ENCODE measurements at regions not wholly inside any gene's neighbourhood (a gene's known extent, or its start where the extent isn't known, plus 50 kb on each side); places are given as distances from the start of the nearest gene placed in this dataset.

GRCh38 chr1:83527987-83528386, 470.9 kb downstream of the TTLL7 start:
- TF ChIP-seq, protein P1, sequence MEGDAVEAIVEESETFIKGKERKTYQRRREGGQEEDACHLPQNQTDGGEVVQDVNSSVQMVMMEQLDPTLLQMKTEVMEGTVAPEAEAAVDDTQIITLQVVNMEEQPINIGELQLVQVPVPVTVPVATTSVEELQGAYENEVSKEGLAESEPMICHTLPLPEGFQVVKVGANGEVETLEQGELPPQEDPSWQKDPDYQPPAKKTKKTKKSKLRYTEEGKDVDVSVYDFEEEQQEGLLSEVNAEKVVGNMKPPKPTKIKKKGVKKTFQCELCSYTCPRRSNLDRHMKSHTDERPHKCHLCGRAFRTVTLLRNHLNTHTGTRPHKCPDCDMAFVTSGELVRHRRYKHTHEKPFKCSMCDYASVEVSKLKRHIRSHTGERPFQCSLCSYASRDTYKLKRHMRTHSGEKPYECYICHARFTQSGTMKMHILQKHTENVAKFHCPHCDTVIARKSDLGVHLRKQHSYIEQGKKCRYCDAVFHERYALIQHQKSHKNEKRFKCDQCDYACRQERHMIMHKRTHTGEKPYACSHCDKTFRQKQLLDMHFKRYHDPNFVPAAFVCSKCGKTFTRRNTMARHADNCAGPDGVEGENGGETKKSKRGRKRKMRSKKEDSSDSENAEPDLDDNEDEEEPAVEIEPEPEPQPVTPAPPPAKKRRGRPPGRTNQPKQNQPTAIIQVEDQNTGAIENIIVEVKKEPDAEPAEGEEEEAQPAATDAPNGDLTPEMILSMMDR (IDR thresholded peaks at IDR 0.05; ENCODE audit: unreplicated experiment) = no peak
- H3K4me3 Mint-ChIP-seq (ENCODE audit: low read depth, unreplicated experiment) = no peak overlapping the region
- H3K27me3 Mint-ChIP-seq (ENCODE audit: unreplicated experiment) = no peaks in the 10 kb centered on the region
- intact Hi-C loops (cut with micrococcal nuclease; ENCODE audit: unreplicated experiment) = no loop called here
- H3K27ac Mint-ChIP-seq (ENCODE audit: unreplicated experiment) = no peak overlapping the region
- BruUV-seq (replicated peaks) = no TSS peak
- H3K36me3 Mint-ChIP-seq (ENCODE audit: insufficient read depth, unreplicated experiment) = no peaks in the 10 kb centered on the region
- CTCF ChIA-PET = no interaction called here
- peaks cover 14% of the 10 kb centered on the region for H3K9me3 Mint-ChIP-seq (ENCODE audit: low read depth, unreplicated experiment)
- H3K4me1 Mint-ChIP-seq (ENCODE audit: low read depth, unreplicated experiment) = no peaks in the 10 kb centered on the region
- no peak for DNase-seq

- peaks cover 10% of the 10 kb centered on the region for H3K9me3 Mint-ChIP-seq (ENCODE audit: low read depth, unreplicated experiment)
- H3K27ac Mint-ChIP-seq (ENCODE audit: unreplicated experiment) = no peak overlapping the region
- intact Hi-C loops (cut with micrococcal nuclease; ENCODE audit: unreplicated experiment) = no loop called here
- CTCF ChIA-PET = no interaction called here
- DNase-seq = no peak
- H3K27me3 Mint-ChIP-seq (ENCODE audit: unreplicated experiment) = no peaks in the 10 kb centered on the region
- H3K36me3 Mint-ChIP-seq (ENCODE audit: insufficient read depth, unreplicated experiment) = no peaks in the 10 kb centered on the region
- H3K4me1 Mint-ChIP-seq (ENCODE audit: low read depth, unreplicated experiment) = no peaks in the 10 kb centered on the region
- BruUV-seq (replicated peaks) = no TSS peak
- H3K4me3 Mint-ChIP-seq (ENCODE audit: low read depth, unreplicated experiment) = no peak overlapping the region
- TF ChIP-seq, protein P1 (IDR thresholded peaks at IDR 0.05; ENCODE audit: unreplicated experiment) = no peak
These were observed 478.1 kb downstream of the TTLL7 start for GRCh38 chr1:83520797-83521196.

- DNase-seq = no peak
- Mint-ChIP-seq H3K4me3 (ENCODE audit: low read depth, unreplicated experiment) (no peak overlapping the region), H3K27me3 (ENCODE audit: unreplicated experiment) (no peaks in the 10 kb centered on the region), H3K36me3 (ENCODE audit: insufficient read depth, unreplicated experiment) (no peaks in the 10 kb centered on the region), H3K27ac (ENCODE audit: unreplicated experiment) (no peak overlapping the region), H3K9me3 (ENCODE audit: low read depth, unreplicated experiment) (peaks cover 2% of the 10 kb centered on the region), H3K4me1 (ENCODE audit: low read depth, unreplicated experiment) (no peaks in the 10 kb centered on the region)
- CTCF ChIA-PET = no interaction called here
- intact Hi-C loops (cut with micrococcal nuclease; ENCODE audit: unreplicated experiment) = no loop called here
- no TSS peak for BruUV-seq (replicated peaks)
- TF ChIP-seq, protein P1 (IDR thresholded peaks at IDR 0.05; ENCODE audit: unreplicated experiment) = no peak
These were observed 482.6 kb downstream of the TTLL7 start for GRCh38 chr1:83516369-83516768.

GRCh38 chr1:83515578-83516154, 483.3 kb downstream of the TTLL7 start:
- intact Hi-C loops (cut with micrococcal nuclease; ENCODE audit: unreplicated experiment) = no loop called here
- H3K4me3 Mint-ChIP-seq (ENCODE audit: low read depth, unreplicated experiment) = no peak overlapping the region
- CTCF ChIA-PET = no interaction called here
- no peaks in the 10 kb centered on the region for H3K27me3 Mint-ChIP-seq (ENCODE audit: unreplicated experiment)
- TF ChIP-seq, protein P1 (IDR thresholded peaks at IDR 0.05; ENCODE audit: unreplicated experiment) = no peak
- no peaks in the 10 kb centered on the region for H3K4me1 Mint-ChIP-seq (ENCODE audit: low read depth, unreplicated experiment)
- no TSS peak for BruUV-seq (replicated peaks)
- H3K9me3 Mint-ChIP-seq (ENCODE audit: low read depth, unreplicated experiment) = peaks cover 2% of the 10 kb centered on the region
- H3K27ac Mint-ChIP-seq (ENCODE audit: unreplicated experiment) = no peak overlapping the region
- DNase-seq = no peak
- no peaks in the 10 kb centered on the region for H3K36me3 Mint-ChIP-seq (ENCODE audit: insufficient read depth, unreplicated experiment)
